IPS DF 6.9 (cell line): ENCODE measurements at regions not wholly inside any gene's neighbourhood (a gene's known extent, or its start where the extent isn't known, plus 50 kb on each side); places are given as distances from the start of the nearest gene placed in this dataset.
"Not testable (repeated sequence)": the region's sequence is repeated elsewhere in the genome, so short reads cannot be mapped to it uniquely, and the experiment has no call there.

Experiments
- DNase-seq: peaks from one replicate; pipeline ENCODE4 v3.0.0-alpha.2; 2013; ENCODE audit warnings: low read depth, low spot score
- H3K27ac ChIP-seq: one replicate; pipeline ENCODE4 v1.5.1; 2013; ENCODE audit warnings: low read length, control low read depth
- H3K27me3 ChIP-seq: 2 replicates; pipeline ENCODE4 v1.6.1; 2013; ENCODE audit warnings: mild to moderate bottlenecking, low read length; ENCODE audit not compliant: control insufficient read depth, insufficient read depth
- H3K36me3 ChIP-seq: 2 replicates; pipeline ENCODE4 v1.6.1; 2013; ENCODE audit warnings: low read length; ENCODE audit not compliant: control insufficient read depth, insufficient read depth
- H3K4me1 ChIP-seq: 2 replicates; pipeline ENCODE4 v1.6.1; 2013; ENCODE audit warnings: low read length; ENCODE audit not compliant: control insufficient read depth, insufficient read depth
- H3K4me3 ChIP-seq: 2 replicates; pipeline ENCODE4 v1.5.1; 2013; ENCODE audit warnings: mild to moderate bottlenecking, low read length
- H3K9me3 ChIP-seq: 2 replicates; pipeline ENCODE4 v1.6.1; 2013; ENCODE audit warnings: low read length, inconsistent platforms; ENCODE audit not compliant: control insufficient read depth, insufficient read depth
- WGBS: extraction: QIAGEN DNeasy Blood & Tissue Kit; methylation state at CpG from one replicate; pipeline ENCODE4 v1.1.7; 2013; ENCODE audit warnings: mixed read lengths, missing lambda C conversion rate; ENCODE audit not compliant: insufficient read length, insufficient coverage; 5-methylcytosine and 5-hydroxymethylcytosine counted together

DNA sequence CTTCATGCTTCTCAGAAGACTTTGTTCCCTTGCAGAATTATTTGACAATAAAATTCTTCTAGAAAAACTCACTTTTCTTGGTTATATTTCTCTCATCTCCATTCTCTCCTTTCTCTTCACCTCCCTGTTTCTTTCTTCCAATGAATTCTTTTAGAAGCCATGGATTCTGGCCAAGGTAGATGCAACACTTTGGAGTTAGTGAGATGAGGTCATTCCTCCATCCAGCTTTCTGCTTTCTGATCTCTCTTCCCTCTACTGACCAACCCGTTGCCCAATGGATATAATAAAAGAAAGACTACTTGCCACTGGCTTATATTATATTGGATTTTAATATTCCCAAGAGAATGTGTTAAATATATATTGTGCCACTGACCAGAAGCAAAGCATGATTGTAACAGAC, 88.9 kb upstream of the KIF2A start:
- not testable (repeated sequence) for DNase-seq, H3K27me3 ChIP-seq, H3K9me3 ChIP-seq, H3K4me3 ChIP-seq, H3K36me3 ChIP-seq, H3K27ac ChIP-seq, H3K4me1 ChIP-seq
- WGBS: no CpG with 5 or more reads among the region's 1 CpG

DNA sequence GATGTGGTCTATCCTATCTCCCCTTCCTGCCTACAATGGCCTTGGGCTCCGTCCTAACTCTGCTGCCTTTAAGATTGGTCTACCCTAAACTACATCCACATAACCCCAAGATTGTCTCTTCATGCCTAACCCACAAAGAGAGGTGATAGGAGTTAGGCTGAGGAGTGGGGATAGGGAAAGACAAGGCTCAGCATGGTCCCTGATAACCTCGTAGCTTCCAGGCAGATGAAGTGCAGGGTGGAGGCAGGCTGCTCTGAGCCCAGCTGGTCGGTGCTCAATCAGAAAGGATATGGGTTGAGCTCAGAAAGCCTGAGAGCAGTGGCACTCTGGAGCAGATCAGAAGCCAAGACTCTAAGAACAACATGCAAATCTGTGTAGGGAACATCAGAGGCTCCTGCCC, 87.1 kb upstream of the KIF2A start:
- not testable (repeated sequence) for H3K4me3 ChIP-seq, H3K4me1 ChIP-seq, H3K9me3 ChIP-seq, H3K27ac ChIP-seq, DNase-seq, H3K27me3 ChIP-seq, H3K36me3 ChIP-seq
- whole genome bisulfite sequencing: no CpG with 5 or more reads among the region's 3 CpGs

DNA sequence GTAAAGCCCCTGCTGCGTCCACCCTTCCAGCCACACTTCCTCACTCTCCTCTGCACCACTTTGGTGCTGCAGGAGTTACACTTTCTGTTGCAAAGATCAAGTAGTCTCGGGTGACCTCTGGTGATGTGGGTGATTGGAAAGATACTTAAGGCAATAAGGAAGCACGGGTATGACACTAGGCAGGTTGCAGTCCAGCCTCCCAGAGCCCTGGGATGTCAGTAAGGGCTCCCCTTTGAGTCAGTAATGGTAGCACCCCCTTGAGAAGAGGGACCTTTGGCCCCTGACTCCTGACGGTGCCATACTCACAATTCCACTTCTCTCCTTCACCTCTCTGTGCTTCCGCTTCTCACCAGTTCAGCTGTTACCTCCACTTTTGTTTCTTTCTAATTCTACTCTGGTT, 84.1 kb upstream of the KIF2A start:
- H3K4me1 ChIP-seq: not testable (repeated sequence)

DNA sequence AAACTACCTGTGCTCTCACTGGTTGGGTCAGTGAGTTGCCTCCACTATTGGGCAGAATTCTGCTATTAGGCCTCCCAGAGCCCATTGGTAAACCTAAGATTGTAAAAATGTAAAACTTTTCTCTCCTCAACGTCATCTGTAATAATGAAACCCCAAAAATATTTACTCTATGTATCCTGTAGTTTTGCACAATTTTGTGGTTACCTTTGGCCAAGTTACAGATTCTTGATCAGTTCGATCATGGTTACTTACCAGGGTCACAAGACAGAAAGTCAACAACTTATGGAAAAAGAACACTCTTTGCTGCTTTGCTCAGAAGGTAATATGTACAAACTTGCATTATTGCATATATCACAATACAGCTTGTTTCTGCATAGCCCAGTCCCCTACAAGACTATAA, 83.7 kb upstream of the KIF2A start:
- DNase-seq, H3K36me3 ChIP-seq, H3K4me1 ChIP-seq, H3K27me3 ChIP-seq, H3K27ac ChIP-seq, H3K9me3 ChIP-seq, H3K4me3 ChIP-seq: not testable (repeated sequence)
- WGBS: no CpG with 5 or more reads among the region's 2 CpGs

More for the DNA sequence above, 84.1 kb upstream of the KIF2A start:
- not testable (repeated sequence) for H3K36me3 ChIP-seq, H3K27ac ChIP-seq, H3K9me3 ChIP-seq, H3K27me3 ChIP-seq, H3K4me3 ChIP-seq, DNase-seq
- WGBS: no CpG with 5 or more reads among the region's 5 CpGs

DNA sequence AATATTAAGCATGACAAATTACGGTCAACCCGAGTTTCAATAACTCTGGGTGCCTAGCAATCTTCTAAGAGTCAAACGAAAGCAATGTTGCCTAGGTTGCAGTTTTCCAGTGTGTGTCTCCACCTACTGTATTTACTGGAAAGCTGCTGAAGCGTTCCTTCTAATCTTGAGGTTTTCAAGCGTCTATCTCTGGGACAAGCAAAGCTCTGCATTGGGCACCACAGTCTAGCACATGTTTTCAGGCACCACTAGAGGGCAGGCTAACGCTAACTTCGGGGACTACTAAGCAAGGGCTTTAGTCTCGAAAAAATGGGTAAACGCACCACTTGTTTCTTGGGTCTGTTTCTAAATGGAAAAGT, 82.7 kb upstream of the KIF2A start:
- H3K36me3 ChIP-seq, H3K27ac ChIP-seq, H3K27me3 ChIP-seq, DNase-seq, H3K9me3 ChIP-seq, H3K4me3 ChIP-seq, H3K4me1 ChIP-seq: not testable (repeated sequence)
- no CpG with 5 or more reads among the region's 9 CpGs for WGBS

DNA sequence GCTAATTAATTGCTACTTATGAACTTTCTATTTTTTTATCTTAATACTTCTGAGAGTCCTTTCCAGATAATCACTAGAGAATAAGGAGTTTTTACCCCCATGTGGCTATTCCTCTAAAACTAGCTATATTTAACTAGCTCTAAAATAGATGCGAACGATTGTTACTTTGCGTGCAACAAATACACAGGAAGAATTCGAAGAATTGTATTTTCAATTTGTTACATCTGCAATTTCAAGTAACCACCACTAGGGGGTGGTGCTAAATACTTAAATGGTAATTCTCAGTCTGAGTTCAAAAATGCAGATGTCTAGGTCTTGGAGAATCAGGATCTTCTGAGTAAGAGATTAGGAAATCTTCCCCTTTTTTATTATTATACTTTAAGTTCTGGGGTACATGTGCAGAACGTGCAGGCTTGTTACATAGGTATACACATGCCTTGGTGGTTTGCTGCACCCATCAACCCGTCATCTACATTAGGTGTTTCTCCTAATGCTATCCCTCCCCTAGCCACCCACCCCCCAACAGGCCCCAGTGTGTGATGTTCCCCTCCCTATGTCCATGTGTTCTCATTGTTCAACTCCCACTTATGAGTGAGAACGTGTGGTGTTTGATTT, 80.9 kb upstream of the KIF2A start:
- H3K27me3 ChIP-seq, H3K36me3 ChIP-seq, H3K4me3 ChIP-seq, DNase-seq, H3K9me3 ChIP-seq, H3K27ac ChIP-seq, H3K4me1 ChIP-seq: not testable (repeated sequence)
- no CpG with 5 or more reads among the region's 7 CpGs for WGBS

DNA sequence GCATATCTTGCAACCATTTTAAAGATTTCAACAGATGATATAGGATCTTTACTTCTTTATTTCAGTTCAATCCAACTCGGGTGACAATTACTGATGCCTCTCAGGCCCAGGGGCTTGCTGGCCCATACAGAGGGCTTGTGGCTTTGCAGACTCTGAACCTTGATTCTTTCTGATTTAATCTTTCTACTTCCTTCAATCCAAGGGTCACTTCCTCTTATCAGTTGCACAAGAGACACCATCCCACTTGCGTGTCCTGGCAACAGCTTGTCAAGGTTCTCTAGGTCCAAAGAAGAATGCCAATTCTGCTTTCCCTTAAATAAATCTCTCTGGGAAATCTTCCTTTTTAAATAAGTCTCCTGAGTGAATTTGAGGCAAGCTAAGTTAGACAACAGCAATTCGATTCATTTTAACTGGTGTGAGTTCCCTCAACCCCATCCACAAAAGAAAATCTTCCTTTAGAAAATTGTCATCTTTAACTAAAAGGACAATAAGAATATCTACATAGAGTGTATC, 75.1 kb upstream of the KIF2A start:
- not testable (repeated sequence) for DNase-seq, H3K36me3 ChIP-seq, H3K4me3 ChIP-seq, H3K27ac ChIP-seq, H3K4me1 ChIP-seq, H3K9me3 ChIP-seq, H3K27me3 ChIP-seq
- no CpG with 5 or more reads among the region's 3 CpGs for WGBS

DNA sequence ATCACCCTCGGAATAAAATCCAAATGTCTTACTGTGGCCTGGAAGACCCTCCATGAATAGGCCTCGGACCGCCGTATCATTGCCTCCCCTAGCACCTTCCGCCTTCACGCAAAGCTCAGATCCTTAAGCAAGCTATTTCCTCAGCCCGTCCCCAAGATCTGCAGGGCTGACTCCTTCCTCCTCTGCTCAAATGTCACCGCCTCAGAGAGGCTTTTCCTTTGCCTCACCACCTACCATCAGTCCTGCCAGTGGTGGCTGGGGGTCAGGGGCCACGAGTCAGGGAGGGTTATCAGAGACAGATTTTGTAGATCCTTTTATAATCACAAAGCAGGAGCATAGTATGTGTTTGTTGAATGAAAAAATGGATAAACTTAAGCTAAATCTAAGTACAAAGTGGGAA, 74.4 kb upstream of the KIF2A start:
- no peak for DNase-seq
- Histone ChIP-seq H3K27me3 (no peaks in the 10 kb centered on the region), H3K4me1 (no peaks in the 10 kb centered on the region), H3K9me3 (no peaks in the 10 kb centered on the region), H3K4me3 (no peak overlapping the region), H3K27ac (no peak overlapping the region), H3K36me3 (no peaks in the 10 kb centered on the region)
- WGBS: no CpG with 5 or more reads among the region's 9 CpGs

DNA sequence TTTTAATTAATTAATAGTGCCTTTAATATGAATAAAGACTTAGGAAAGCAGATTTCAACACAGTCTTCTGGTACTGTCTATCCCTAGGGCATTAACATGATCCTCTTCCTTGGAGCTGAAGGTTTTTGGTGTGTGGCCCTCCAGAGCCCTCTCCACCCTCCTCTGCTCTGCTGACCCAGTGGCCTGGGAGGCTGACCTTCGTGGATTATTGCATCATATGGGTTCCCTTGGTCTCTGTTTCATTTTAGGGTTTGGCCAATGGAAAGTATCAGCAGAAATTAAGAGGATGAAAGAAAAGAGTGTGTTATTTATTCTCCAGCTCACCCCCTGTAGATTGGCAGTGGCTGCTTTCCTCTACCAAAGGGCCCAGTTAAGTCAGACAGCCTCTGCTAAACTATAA, 73.8 kb upstream of the KIF2A start:
- H3K4me1 ChIP-seq, H3K9me3 ChIP-seq, DNase-seq, H3K36me3 ChIP-seq, H3K27ac ChIP-seq, H3K4me3 ChIP-seq, H3K27me3 ChIP-seq: not testable (repeated sequence)
- no CpG with 5 or more reads among the region's 1 CpG for WGBS

DNA sequence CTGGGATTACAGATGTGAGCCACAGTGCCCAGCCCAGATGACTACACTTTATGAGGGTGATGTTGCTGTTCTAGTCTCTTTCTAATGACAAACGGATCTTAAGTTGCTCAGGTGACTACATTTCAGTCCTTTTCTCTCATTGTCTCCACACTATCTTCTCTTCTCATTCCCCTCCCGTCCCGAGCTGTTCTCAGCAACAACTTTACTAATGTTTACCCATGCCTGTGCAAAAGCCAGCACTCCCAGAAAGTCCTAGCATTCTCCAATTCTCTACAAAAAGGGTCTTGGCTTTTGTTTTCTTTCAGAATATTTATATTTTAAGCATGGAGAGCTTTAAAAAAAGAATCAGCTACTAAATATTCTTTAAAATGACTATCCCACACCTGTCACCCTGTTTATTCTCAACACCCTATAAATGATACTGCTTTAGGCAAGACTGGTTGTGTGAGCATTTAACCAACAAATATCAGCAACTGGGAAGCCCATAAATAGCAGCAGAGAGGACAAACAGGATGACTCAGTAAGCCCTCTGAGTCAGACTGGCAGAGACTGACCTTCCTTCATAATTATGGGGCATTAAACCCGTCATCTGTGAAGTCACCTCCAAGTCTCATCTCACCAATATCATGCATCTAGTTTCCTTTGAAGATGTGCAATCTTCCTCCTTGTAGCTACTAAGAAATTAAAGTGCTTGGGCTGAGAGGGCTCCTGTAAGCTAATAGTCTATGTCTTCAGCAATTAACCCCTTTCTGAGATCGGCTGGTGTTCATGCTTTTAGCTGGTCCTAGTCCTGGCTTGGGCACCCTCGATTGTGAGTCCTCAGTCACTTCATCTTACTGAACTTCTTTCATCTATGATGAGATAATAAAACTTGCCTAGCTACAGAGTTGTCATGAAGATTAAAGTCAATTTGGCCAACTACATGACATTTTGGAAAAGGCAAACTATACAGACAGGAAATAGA, 72.6 kb upstream of the KIF2A start:
- DNase-seq, H3K9me3 ChIP-seq, H3K36me3 ChIP-seq, H3K27me3 ChIP-seq, H3K4me3 ChIP-seq, H3K4me1 ChIP-seq, H3K27ac ChIP-seq: not testable (repeated sequence)
- WGBS: no CpG with 5 or more reads among the region's 6 CpGs

DNA sequence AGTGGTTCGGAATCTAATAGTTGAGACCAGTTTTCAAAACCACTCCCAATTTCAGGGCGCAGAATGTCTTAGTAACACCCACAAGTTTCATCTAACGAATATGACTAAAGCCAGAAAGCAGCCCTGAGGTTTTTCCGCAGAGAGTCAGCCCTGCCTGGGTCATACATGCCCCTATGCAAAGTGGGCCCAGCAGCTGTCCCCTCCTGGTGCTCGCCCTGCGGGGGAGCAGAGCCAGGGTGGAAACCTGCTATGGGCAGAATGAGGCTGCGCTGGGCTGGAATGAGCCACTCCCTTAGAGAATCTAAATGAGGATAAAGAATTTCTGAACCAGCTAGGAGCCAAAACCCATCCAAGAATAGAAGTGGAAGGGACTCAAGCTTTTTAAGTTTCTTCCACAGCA, 69.4 kb upstream of the KIF2A start:
- H3K9me3 ChIP-seq, H3K4me1 ChIP-seq, DNase-seq, H3K36me3 ChIP-seq, H3K27me3 ChIP-seq, H3K27ac ChIP-seq, H3K4me3 ChIP-seq: not testable (repeated sequence)
- WGBS: no CpG with 5 or more reads among the region's 7 CpGs
